MM.1S (cell line): ENCODE measurements at regions not wholly inside any gene's neighbourhood (a gene's known extent, or its start where the extent isn't known, plus 50 kb on each side); places are given as distances from the start of the nearest gene placed in this dataset.

ENCODE experiments used
- CTCF ChIP-seq: fragments of 300-600 bp; sonication (generic); IDR thresholded peaks from 2 replicates; pipeline ENCODE4 v1.5.1; 2016; ENCODE audit warnings: antibody characterized with exemption, low read length, mixed read lengths
- EZH2 ChIP-seq: fragments of 300-600 bp; sonication (generic); optimal IDR thresholded peaks from 2 replicates; pipeline ENCODE3; 2017; ENCODE audit warnings: low read depth, mild to moderate bottlenecking, antibody characterized with exemption, low read length, mixed read lengths
- EZH2phosphoT487 ChIP-seq: fragments of 300-600 bp; sonication (generic); IDR thresholded peaks from 2 replicates; pipeline ENCODE4 v1.6.1; 2018; ENCODE audit warnings: antibody characterized with exemption, low read length

- no peak for TF ChIP-seq CTCF
- TF ChIP-seq EZH2, result no peak
- no peak for TF ChIP-seq EZH2phosphoT487
These were observed 495.3 kb downstream of the IRS1 start for GRCh38 chr2:226304308-226304707.
